SK-N-SH (cell line): ENCODE measurements at regions not wholly inside any gene's neighbourhood (a gene's known extent, or its start where the extent isn't known, plus 50 kb on each side); places are given as distances from the start of the nearest gene placed in this dataset.

ENCODE experiments used
- CTCF ChIA-PET: fragments of 300-600, 350-600 bp; formaldehyde crosslinking; extraction: SDS; loops from one replicate; lab custom pipeline; 2021; lab: Yijun Ruan, JAX
- POLR2A ChIA-PET: fragments of 350-600 bp; sonication (Branson Sonifier 250); formaldehyde crosslinking; extraction: SDS; loops from one replicate; lab custom pipeline; 2020; ENCODE audit warnings: antibody characterized with exemption, inconsistent platforms; lab: Yijun Ruan, JAX
- DNase-seq: peaks from one replicate; pipeline ENCODE4 v3.0.0; 2012
- H2AFZ ChIP-seq: fragments of 200-600 bp; sonication (generic); 2 replicates; pipeline ENCODE4 v1.8.1; 2016; ENCODE audit warnings: antibody characterized with exemption, mild to moderate bottlenecking, low read depth
- H3F3A ChIP-seq: fragments of 200-600 bp; sonication (generic); replicated peaks from 2 replicates; pipeline ENCODE3; 2016; ENCODE audit warnings: antibody characterized with exemption, mild to moderate bottlenecking; ENCODE audit not compliant: insufficient read depth
- H3K27ac ChIP-seq, 2 experiments: fragments of 200-500 bp in 1 of 2; fragments of 200-600 bp in 1 of 2; sonication (Bioruptor generic) in 1 of 2; sonication (generic), shearing (Covaris generic) in 1 of 2; 2 replicates each; pipeline versions ENCODE4 v1.5.1 to v1.6.1; 2014 to 2016; ENCODE audit warnings: low read depth in 2 of 2, inconsistent platforms in 1 of 2, low read length in 1 of 2, mild to moderate bottlenecking in 1 of 2, mixed read lengths in 1 of 2
- H3K27me3 ChIP-seq: fragments of 200-600 bp; sonication (generic), shearing (Covaris generic); 2 replicates; pipeline ENCODE4 v1.6.1; 2016; ENCODE audit warnings: mixed run types; ENCODE audit not compliant: insufficient read depth
- H3K36me3 ChIP-seq, 2 experiments: fragments of 200-500 bp in 1 of 2; fragments of 200-600 bp in 1 of 2; sonication (Bioruptor generic) in 1 of 2; sonication (generic) in 1 of 2; replicated peaks in 1 of 2; 2 replicates each; pipeline versions ENCODE3 to v1.5.1; 2014 to 2016; ENCODE audit warnings: low read length in 1 of 2, mild to moderate bottlenecking in 1 of 2; ENCODE audit not compliant: insufficient read depth in 2 of 2, control insufficient read depth in 1 of 2
- H3K4me1 ChIP-seq, 2 experiments: fragments of 200-500 bp in 1 of 2; fragments of 200-600 bp in 1 of 2; sonication (Bioruptor generic) in 1 of 2; sonication (generic), shearing (Covaris generic) in 1 of 2; 2 replicates each; pipeline versions ENCODE4 v1.5.1 to v1.6.1; 2014 to 2016; ENCODE audit warnings: low read depth in 1 of 2, low read length in 1 of 2, mixed run types in 1 of 2; ENCODE audit not compliant: insufficient read depth in 2 of 2, control insufficient read depth in 1 of 2
- H3K4me2 ChIP-seq: fragments of 200-600 bp; sonication (generic), shearing (Covaris generic); 2 replicates; pipeline ENCODE4 v1.6.1; 2017; ENCODE audit warnings: mixed run types
- H3K4me3 ChIP-seq, 2 experiments: fragments of 200-500 bp in 1 of 2; fragments of 200-600 bp in 1 of 2; sonication (Bioruptor generic) in 1 of 2; sonication (generic), shearing (Covaris generic) in 1 of 2; 2 replicates each; pipeline versions ENCODE4 v1.5.1 to v1.8.1; 2014 to 2016; ENCODE audit warnings: low read depth in 2 of 2, inconsistent platforms in 1 of 2, low read length in 1 of 2, mild to moderate bottlenecking in 1 of 2, mixed read lengths in 1 of 2, moderate library complexity in 1 of 2
- H3K79me2 ChIP-seq: fragments of 200-600 bp; sonication (generic); 2 replicates; pipeline ENCODE4 v1.8.1; 2017; ENCODE audit warnings: mild to moderate bottlenecking; ENCODE audit not compliant: insufficient read depth
- H3K9ac ChIP-seq: fragments of 200-600 bp; sonication (generic); 2 replicates; pipeline ENCODE4 v1.6.1; 2017; ENCODE audit warnings: mixed run types
- H3K9me2 ChIP-seq: fragments of 200-600 bp; sonication (generic); 2 replicates; pipeline ENCODE4 v1.6.1; 2017; ENCODE audit warnings: mixed run types
- H3K9me3 ChIP-seq: fragments of 200-600 bp; sonication (generic); 2 replicates; pipeline ENCODE4 v1.6.1; 2017; ENCODE audit warnings: mixed run types, mild to moderate bottlenecking, moderate library complexity
- H4K20me1 ChIP-seq: fragments of 200-600 bp; sonication (generic); 2 replicates; pipeline ENCODE4 v1.6.1; 2017; ENCODE audit warnings: mild to moderate bottlenecking, mixed run types; ENCODE audit not compliant: insufficient read depth
- CHD2 ChIP-seq: fragments of 150-350 bp; IDR thresholded peaks from 2 replicates; pipeline ENCODE4 v1.6.1; 2018; ENCODE audit warnings: low read length; ENCODE audit not compliant: partially characterized antibody
- EP300 ChIP-seq, 2 experiments: IDR thresholded peaks; 2 replicates each; pipeline versions ENCODE4 v1.4.0 to v1.6.1; 2012; ENCODE audit warnings: borderline replicate concordance in 1 of 2, low read depth in 1 of 2, low read length in 1 of 2
- EZH2phosphoT487 ChIP-seq: fragments of 200-600 bp; sonication (generic); IDR thresholded peaks from 2 replicates; pipeline ENCODE4 v1.6.1; 2017; ENCODE audit warnings: low read depth, mixed run types, mild to moderate bottlenecking, antibody characterized with exemption, moderate library complexity, borderline replicate concordance
- FOXJ3 ChIP-seq: sonication (generic); formaldehyde crosslinking; IDR thresholded peaks from 2 replicates; pipeline ENCODE4 v1.5.1; 2020; ENCODE audit warnings: mild to moderate bottlenecking, missing genetic modification reagents
- FOXM1 ChIP-seq: IDR thresholded peaks from 2 replicates; pipeline ENCODE4 v1.4.0; 2012; ENCODE audit warnings: low read depth, mild to moderate bottlenecking
- GABPA ChIP-seq: IDR thresholded peaks from 2 replicates; pipeline ENCODE4 v1.4.0; 2012; ENCODE audit warnings: low read depth, mild to moderate bottlenecking
- GATA2 ChIP-seq: sonication (generic); formaldehyde crosslinking; IDR thresholded peaks from 2 replicates; pipeline ENCODE4 v1.5.0; 2020; ENCODE audit warnings: mild to moderate bottlenecking, missing genetic modification reagents
- MXI1 ChIP-seq: IDR thresholded peaks from 2 replicates; pipeline ENCODE4 v1.6.1; 2012; ENCODE audit warnings: mild to moderate bottlenecking, low read depth, low read length, improper control_type of control experiment
- NFIC ChIP-seq: IDR thresholded peaks from 2 replicates; pipeline ENCODE4 v1.4.0; 2012; ENCODE audit warnings: borderline replicate concordance
- NRF1 ChIP-seq: IDR thresholded peaks from 2 replicates; pipeline ENCODE4 v1.6.1; 2012; ENCODE audit warnings: low read depth, mild to moderate bottlenecking, low read length
- RAD21 ChIP-seq: IDR thresholded peaks from 2 replicates; pipeline ENCODE4 v1.6.1; 2012; ENCODE audit warnings: mild to moderate bottlenecking, low read length
- RCOR1 ChIP-seq: fragments of 150-350 bp; IDR thresholded peaks from 2 replicates; pipeline ENCODE4 v1.6.1; 2017; ENCODE audit warnings: antibody characterized with exemption, low read length
- RFX5 ChIP-seq: IDR thresholded peaks from 2 replicates; pipeline ENCODE4 v1.6.1; 2012; ENCODE audit warnings: mild to moderate bottlenecking, improper control_type of control experiment, low read length
- RXRA ChIP-seq: IDR thresholded peaks from 2 replicates; pipeline ENCODE4 v1.4.0; 2012; ENCODE audit warnings: low read depth, mild to moderate bottlenecking, borderline replicate concordance
- SMC3 ChIP-seq: IDR thresholded peaks from 2 replicates; pipeline ENCODE4 v1.6.1; 2012; ENCODE audit warnings: low read depth, low read length, improper control_type of control experiment
- USF1 ChIP-seq: IDR thresholded peaks from 2 replicates; pipeline ENCODE4 v1.4.0; 2012; ENCODE audit warnings: low read depth, borderline replicate concordance
- YY1 ChIP-seq: IDR thresholded peaks from 2 replicates; pipeline ENCODE4 v1.4.0; 2012; ENCODE audit warnings: low read depth, mild to moderate bottlenecking
- ZBTB33 ChIP-seq: IDR thresholded peaks from 2 replicates; pipeline ENCODE4 v1.4.0; 2012; ENCODE audit warnings: low read depth, borderline replicate concordance
- WGBS: methylation state at CpG from one replicate; pipeline ENCODE4 v1.1.6; 2017; ENCODE audit warnings: low lambda C conversion rate; 5-methylcytosine and 5-hydroxymethylcytosine counted together
- TF ChIP-seq, protein P1 (sequence below): fragments of 150-350 bp; IDR thresholded peaks from 2 replicates; pipeline ENCODE4 v1.6.1; 2016; ENCODE audit warnings: mild to moderate bottlenecking, low read depth, low read length
- TF ChIP-seq, protein P2 (sequence below): fragments of 150-350 bp; IDR thresholded peaks from 2 replicates; pipeline ENCODE4 v1.6.1; 2017; ENCODE audit warnings: antibody characterized with exemption, low read length, low read depth, borderline replicate concordance

DNA sequence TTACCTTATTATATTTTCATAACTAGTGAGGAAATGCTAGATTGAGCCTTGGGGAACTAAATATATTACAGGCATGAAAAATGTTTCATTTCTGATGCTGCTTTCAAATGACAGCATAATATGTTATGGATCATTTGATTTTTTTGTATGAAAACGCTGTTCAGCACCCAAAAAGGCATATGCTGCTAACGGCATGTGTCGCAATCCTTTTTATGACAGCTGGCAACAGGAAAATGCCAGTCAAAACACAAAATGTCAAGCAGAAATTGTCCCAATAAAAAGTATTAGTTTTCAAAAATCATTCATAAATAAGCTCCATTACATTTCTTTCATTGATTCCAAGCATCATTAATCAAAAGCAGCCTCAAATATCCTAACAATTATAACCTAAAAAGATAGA, 1244.5 kb downstream of the PCDH7 start:
- Histone ChIP-seq H3K79me2 (no peaks in the 10 kb centered on the region), H3K27me3 (no peaks in the 10 kb centered on the region), H3K27ac (no peak overlapping the region), H4K20me1 (no peaks in the 10 kb centered on the region), H2AFZ (no peak overlapping the region), H3F3A (no peaks in the 10 kb centered on the region), H3K4me2 (no peak overlapping the region), H3K36me3 (no peaks in the 10 kb centered on the region), H3K9me2 (no peaks in the 10 kb centered on the region), H3K9me3 (no peaks in the 10 kb centered on the region), H3K4me1 (no peaks in the 10 kb centered on the region), H3K9ac (no peak overlapping the region), H3K4me3 (no peak overlapping the region)
- TF ChIP-seq EP300 (IDR thresholded peaks at IDR 0.05; ENCODE audit: borderline replicate concordance in 1 of 2, low read depth in 1 of 2, low read length in 1 of 2) (no peak), YY1 (no peak), FOXM1 (no peak), USF1 (no peak), RAD21 (no peak), EZH2phosphoT487 (no peak), RFX5 (no peak), NRF1 (no peak), CHD2 (no peak), ZBTB33 (no peak)
- no peak for DNase-seq
- CTCF ChIA-PET, result no interaction called here
- 41% methylated on average over 3 of the region's 3 CpGs for WGBS
- POLR2A ChIA-PET, result no interaction called here

DNA sequence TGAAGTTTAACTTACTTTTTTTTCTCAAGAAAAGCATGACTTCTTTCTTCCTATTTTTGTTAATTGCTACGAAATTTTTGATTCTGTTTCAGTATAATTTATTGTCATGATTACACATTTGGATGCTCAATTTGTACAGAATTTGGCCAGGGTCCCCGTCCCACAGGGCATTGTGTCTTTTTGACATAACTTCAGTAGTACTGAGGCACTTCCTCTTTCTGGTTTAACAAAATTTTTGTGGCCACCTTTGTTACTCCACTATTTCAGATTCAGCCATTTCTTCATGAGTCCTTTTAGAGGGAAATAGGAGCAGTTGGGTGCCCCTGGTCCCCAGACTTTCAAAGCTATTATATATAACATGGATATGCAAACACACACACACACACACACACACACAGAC, 1248.7 kb downstream of the PCDH7 start:
- ChIA-PET POLR2A (no interaction called here), CTCF (no interaction called here)
- TF ChIP-seq RXRA (no peak), NFIC (no peak), GABPA (no peak), USF1 (no peak), EP300 (IDR thresholded peaks at IDR 0.05; ENCODE audit: borderline replicate concordance in 1 of 2, low read depth in 1 of 2, low read length in 1 of 2) (no peak), MXI1 (no peak), RCOR1 (no peak), FOXJ3 (CRISPR knock-in tag) (no peak), GATA2 (CRISPR knock-in tag) (no peak), ZBTB33 (no peak), SMC3 (no peak)
- TF ChIP-seq, protein P1, sequence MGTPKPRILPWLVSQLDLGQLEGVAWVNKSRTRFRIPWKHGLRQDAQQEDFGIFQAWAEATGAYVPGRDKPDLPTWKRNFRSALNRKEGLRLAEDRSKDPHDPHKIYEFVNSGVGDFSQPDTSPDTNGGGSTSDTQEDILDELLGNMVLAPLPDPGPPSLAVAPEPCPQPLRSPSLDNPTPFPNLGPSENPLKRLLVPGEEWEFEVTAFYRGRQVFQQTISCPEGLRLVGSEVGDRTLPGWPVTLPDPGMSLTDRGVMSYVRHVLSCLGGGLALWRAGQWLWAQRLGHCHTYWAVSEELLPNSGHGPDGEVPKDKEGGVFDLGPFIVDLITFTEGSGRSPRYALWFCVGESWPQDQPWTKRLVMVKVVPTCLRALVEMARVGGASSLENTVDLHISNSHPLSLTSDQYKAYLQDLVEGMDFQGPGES, result no peak
- TF ChIP-seq, protein P2, sequence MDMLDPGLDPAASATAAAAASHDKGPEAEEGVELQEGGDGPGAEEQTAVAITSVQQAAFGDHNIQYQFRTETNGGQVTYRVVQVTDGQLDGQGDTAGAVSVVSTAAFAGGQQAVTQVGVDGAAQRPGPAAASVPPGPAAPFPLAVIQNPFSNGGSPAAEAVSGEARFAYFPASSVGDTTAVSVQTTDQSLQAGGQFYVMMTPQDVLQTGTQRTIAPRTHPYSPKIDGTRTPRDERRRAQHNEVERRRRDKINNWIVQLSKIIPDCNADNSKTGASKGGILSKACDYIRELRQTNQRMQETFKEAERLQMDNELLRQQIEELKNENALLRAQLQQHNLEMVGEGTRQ, result no peak
- Histone ChIP-seq H3K27me3 (no peaks in the 10 kb centered on the region), H3K79me2 (no peaks in the 10 kb centered on the region), H3K4me1 (no peaks in the 10 kb centered on the region), H3K4me2 (no peak overlapping the region), H3K9me3 (no peaks in the 10 kb centered on the region), H3K9me2 (no peaks in the 10 kb centered on the region), H4K20me1 (no peaks in the 10 kb centered on the region), H2AFZ (no peak overlapping the region), H3K27ac (no peak overlapping the region), H3K4me3 (no peak overlapping the region), H3F3A (no peaks in the 10 kb centered on the region), H3K36me3 (no peaks in the 10 kb centered on the region), H3K9ac (no peak overlapping the region)
- 4% methylated on average over 2 of the region's 2 CpGs for WGBS
- DNase-seq, result no peak
